IMR-90 (cell line): ENCODE measurements at regions not wholly inside any gene's neighbourhood (a gene's known extent, or its start where the extent isn't known, plus 50 kb on each side); places are given as distances from the start of the nearest gene placed in this dataset.

ENCODE experiments used
- ATAC-seq: fragments of 200-7000 bp; cut with Tn5 transposase; 2 replicates; pipeline ENCODE4 v1.9.1; 2020; ENCODE audit warnings: low read depth, mild to moderate bottlenecking, moderate library complexity
- BruUV-seq: library from RNA; stranded (reverse); fragments of 400-500 nt; replicated peaks from 2 replicates; lab custom pipeline; 2021; lab: Mats Ljungman, UMichigan
- CTCF ChIA-PET: fragments of 300-600 bp; formaldehyde crosslinking; extraction: SDS; loops from one replicate; lab custom pipeline; 2021; ENCODE audit warnings: antibody characterized with exemption; lab: Yijun Ruan, JAX
- POLR2A ChIA-PET: fragments of 300-600 bp; sonication (Branson Sonifier 250); formaldehyde crosslinking; loops from one replicate; lab custom pipeline; 2022; ENCODE audit warnings: antibody characterized with exemption; ENCODE audit not compliant: unreplicated experiment; lab: Charles Lee
- DNase-seq: peaks from one replicate; pipeline ENCODE4 v3.0.0; 2013
- H2AFZ ChIP-seq: replicated peaks from 2 replicates; pipeline ENCODE3; 2013; ENCODE audit warnings: low read length, mild to moderate bottlenecking; ENCODE audit not compliant: poor library complexity
- H2AK5ac ChIP-seq: 2 replicates; pipeline ENCODE4 v1.6.1; 2013; ENCODE audit warnings: low read depth, low read length, inconsistent platforms
- H2AK9ac ChIP-seq: replicated peaks from 2 replicates; pipeline ENCODE3; 2013; ENCODE audit warnings: mild to moderate bottlenecking, low read depth, low read length, moderate library complexity; ENCODE audit not compliant: poor library complexity
- H2BK120ac ChIP-seq: 2 replicates; pipeline ENCODE4 v1.6.1; 2013; ENCODE audit warnings: low read depth, low read length, inconsistent platforms
- H2BK15ac ChIP-seq: 3 replicates; pipeline ENCODE4 v1.6.1; 2013; ENCODE audit warnings: low read depth, low read length, inconsistent platforms
- H2BK20ac ChIP-seq: 2 replicates; pipeline ENCODE4 v1.6.1; 2013; ENCODE audit warnings: low read depth, mild to moderate bottlenecking, inconsistent platforms, low read length, moderate library complexity
- H2BK5ac ChIP-seq: 2 replicates; pipeline ENCODE4 v1.6.1; 2013; ENCODE audit warnings: mild to moderate bottlenecking, low read depth, low read length, inconsistent platforms; ENCODE audit not compliant: poor library complexity, severe bottlenecking
- H3K14ac ChIP-seq: replicated peaks from 2 replicates; pipeline ENCODE4 v1.6.1; 2013; ENCODE audit warnings: low read depth, low read length, inconsistent platforms
- H3K18ac ChIP-seq: 2 replicates; pipeline ENCODE4 v1.6.1; 2013; ENCODE audit warnings: low read depth, low read length, control low read depth
- H3K23ac ChIP-seq: 2 replicates; pipeline ENCODE4 v1.6.1; 2013; ENCODE audit warnings: low read depth, low read length, inconsistent platforms
- H3K27ac ChIP-seq: 2 replicates; pipeline ENCODE4 v1.5.1; 2013; ENCODE audit warnings: mild to moderate bottlenecking, control low read depth, low read length; ENCODE audit not compliant: insufficient read depth
- H3K27me3 ChIP-seq: 2 replicates; pipeline ENCODE4 v1.6.1; 2013; ENCODE audit warnings: low read length; ENCODE audit not compliant: control insufficient read depth, insufficient read depth
- H3K36me3 ChIP-seq: 2 replicates; pipeline ENCODE4 v1.6.1; 2013; ENCODE audit warnings: low read length, mixed read lengths; ENCODE audit not compliant: control insufficient read depth, insufficient read depth
- H3K4ac ChIP-seq: 2 replicates; pipeline ENCODE4 v1.6.1; 2013; ENCODE audit warnings: low read depth, low read length, inconsistent platforms
- H3K4me1 ChIP-seq: 2 replicates; pipeline ENCODE4 v1.6.1; 2013; ENCODE audit warnings: low read length, mixed read lengths; ENCODE audit not compliant: control insufficient read depth, insufficient read depth
- H3K4me2 ChIP-seq: 2 replicates; pipeline ENCODE4 v1.6.1; 2013; ENCODE audit warnings: low read depth, mild to moderate bottlenecking, control low read depth, low read length, moderate library complexity
- H3K4me3 ChIP-seq: 2 replicates; pipeline ENCODE4 v1.5.1; 2013; ENCODE audit warnings: low read depth, mild to moderate bottlenecking, control low read depth, low read length, moderate library complexity; ENCODE audit not compliant: insufficient read depth
- H3K56ac ChIP-seq: 2 replicates; pipeline ENCODE4 v1.6.1; 2013; ENCODE audit warnings: low read length, inconsistent platforms; ENCODE audit not compliant: insufficient read depth; ENCODE audit errors: extremely low read depth
- H3K79me1 ChIP-seq, 2 experiments: 2 replicates each; pipeline ENCODE4 v1.6.1; 2013; ENCODE audit warnings: low read length in 2 of 2, inconsistent platforms in 1 of 2, low read depth in 1 of 2
- H3K9ac ChIP-seq: 2 replicates; pipeline ENCODE4 v1.6.1; 2013; ENCODE audit warnings: low read depth, low read length, control low read depth
- H3K9me1 ChIP-seq: 2 replicates; pipeline ENCODE4 v1.6.1; 2013; ENCODE audit warnings: low read length, inconsistent platforms; ENCODE audit not compliant: insufficient read depth
- H3K9me3 ChIP-seq: 2 replicates; pipeline ENCODE4 v1.6.1; 2013; ENCODE audit warnings: low read length; ENCODE audit not compliant: control insufficient read depth, insufficient read depth
- H4K20me1 ChIP-seq: 2 replicates; pipeline ENCODE4 v1.6.1; 2013; ENCODE audit warnings: low read length, inconsistent platforms; ENCODE audit not compliant: insufficient read depth
- H4K5ac ChIP-seq: 2 replicates; pipeline ENCODE4 v1.6.1; 2013; ENCODE audit warnings: mild to moderate bottlenecking, low read depth, low read length, control low read depth
- H4K8ac ChIP-seq, 2 experiments: 2 replicates each; pipeline ENCODE4 v1.6.1; 2013; ENCODE audit warnings: low read depth in 2 of 2, low read length in 2 of 2, control low read depth in 1 of 2, inconsistent platforms in 1 of 2
- H4K91ac ChIP-seq: 2 replicates; pipeline ENCODE4 v1.6.1; 2013; ENCODE audit warnings: low read depth, low read length, inconsistent platforms; ENCODE audit not compliant: insufficient read depth
- MAFK ChIP-seq: IDR thresholded peaks from 2 replicates; pipeline ENCODE4 v1.6.1; 2012; ENCODE audit warnings: low read depth, low read length, improper control_type of control experiment
- MXI1 ChIP-seq: IDR thresholded peaks from 2 replicates; pipeline ENCODE4 v1.6.1; 2012; ENCODE audit warnings: low read depth, mild to moderate bottlenecking, low read length, moderate library complexity, borderline replicate concordance
- NFE2L2 ChIP-seq: fragments of 150-350 bp; IDR thresholded peaks from 2 replicates; pipeline ENCODE4 v1.6.1; 2016; ENCODE audit warnings: low read depth, mild to moderate bottlenecking, low read length
- WGBS, 2 experiments: methylation state at CpG; one replicate each; pipeline versions ENCODE4 v1.1.5 to v1.1.7; 2013; ENCODE audit warnings: missing lambda C conversion rate in 2 of 2; ENCODE audit not compliant: insufficient read length in 1 of 2; ENCODE audit errors: extremely low coverage in 2 of 2; 5-methylcytosine and 5-hydroxymethylcytosine counted together
- dilution Hi-C: fragments of 300-500 bp; cut with HindIII; formaldehyde crosslinking; loops from one replicate; pipeline ENCODE4 v1.14.3; 2018; ENCODE audit warnings: low sequenced_read_pairs; ENCODE audit not compliant: unreplicated experiment
- in situ Hi-C: fragments of 300-500 bp; cut with MboI; formaldehyde crosslinking; loops from 3 replicates; pipeline ENCODE4 v1.14.3; 2019; ENCODE audit warnings: low sequenced_read_pairs, inconsistent platforms, mixed read lengths
- intact Hi-C: fragments of 100-400 bp; cut with micrococcal nuclease; formaldehyde crosslinking; loops from 2 replicates; pipeline ENCODE4 v1.10.0; 2022
- TF ChIP-seq, protein P1 (sequence below): fragments of 150-350 bp; IDR thresholded peaks from 2 replicates; pipeline ENCODE4 v1.6.1; 2017; ENCODE audit warnings: mild to moderate bottlenecking, antibody characterized with exemption, low read length, low read depth
- TF ChIP-seq, protein P2 (sequence below): fragments of 150-350 bp; IDR thresholded peaks from 2 replicates; pipeline ENCODE4 v1.6.1; 2016; ENCODE audit warnings: low read depth, mild to moderate bottlenecking, low read length, moderate library complexity, borderline replicate concordance

DNA sequence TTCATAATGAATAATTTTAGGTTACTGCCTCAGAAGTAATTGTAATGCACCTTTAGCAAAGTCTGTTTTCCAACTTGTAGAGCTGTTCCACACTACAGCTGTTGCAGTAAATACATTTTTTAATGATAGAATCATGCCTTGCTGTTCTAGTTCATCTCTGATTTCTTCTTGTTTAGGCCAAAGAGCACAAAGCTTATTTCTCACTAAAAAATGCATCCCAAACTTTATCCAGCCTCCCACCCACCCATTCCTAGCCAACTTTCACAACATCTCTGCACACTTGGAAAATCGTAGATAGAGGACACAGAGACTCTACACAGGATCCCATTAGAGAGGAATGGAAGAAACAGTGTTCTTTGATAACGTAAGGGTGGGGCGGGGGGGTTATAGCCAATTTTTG lies 252.2 kb upstream of the DYNLRB2 start:
- Histone ChIP-seq H2BK120ac (no peak overlapping the region), H3K79me1 (no peaks in the 10 kb centered on the region), H4K91ac (no peak overlapping the region), H3K36me3 (no peaks in the 10 kb centered on the region), H2BK20ac (no peak overlapping the region), H2AFZ (no peak overlapping the region), H2BK5ac (no peak overlapping the region), H3K4me2 (no peak overlapping the region), H3K27ac (no peak overlapping the region), H3K27me3 (no peaks in the 10 kb centered on the region), H3K9me3 (no peaks in the 10 kb centered on the region), H3K56ac (no peak overlapping the region), H3K4me1 (peaks cover 5% of the 10 kb centered on the region; the same call in 1 of the 2 replicates), H2BK15ac (no peak overlapping the region), H3K9ac (no peak overlapping the region), H4K20me1 (no peaks in the 10 kb centered on the region), H3K9me1 (no peaks in the 10 kb centered on the region), H3K23ac (no peak overlapping the region), H3K4ac (no peak overlapping the region), H2AK5ac (no peak overlapping the region), H4K5ac (no peak overlapping the region), H4K8ac (no peak overlapping the region), H3K14ac (no peak overlapping the region), H2AK9ac (no peak overlapping the region), H3K4me3 (no peak overlapping the region), H3K18ac (no peak overlapping the region)
- ChIA-PET POLR2A (no interaction called here), CTCF (no interaction called here)
- BruUV-seq: no TSS peak
- dilution Hi-C loops: no loop called here
- DNase-seq (no peak), ATAC-seq (peak; percentile 28; the same call in 1 of the 2 replicates)
- in situ Hi-C loops: no loop called here
- intact Hi-C loops: no loop called here
- no peak for TF ChIP-seq MXI1
- no peak for TF ChIP-seq NFE2L2
- TF ChIP-seq, protein P1, sequence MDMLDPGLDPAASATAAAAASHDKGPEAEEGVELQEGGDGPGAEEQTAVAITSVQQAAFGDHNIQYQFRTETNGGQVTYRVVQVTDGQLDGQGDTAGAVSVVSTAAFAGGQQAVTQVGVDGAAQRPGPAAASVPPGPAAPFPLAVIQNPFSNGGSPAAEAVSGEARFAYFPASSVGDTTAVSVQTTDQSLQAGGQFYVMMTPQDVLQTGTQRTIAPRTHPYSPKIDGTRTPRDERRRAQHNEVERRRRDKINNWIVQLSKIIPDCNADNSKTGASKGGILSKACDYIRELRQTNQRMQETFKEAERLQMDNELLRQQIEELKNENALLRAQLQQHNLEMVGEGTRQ: no peak
- TF ChIP-seq, protein P2, sequence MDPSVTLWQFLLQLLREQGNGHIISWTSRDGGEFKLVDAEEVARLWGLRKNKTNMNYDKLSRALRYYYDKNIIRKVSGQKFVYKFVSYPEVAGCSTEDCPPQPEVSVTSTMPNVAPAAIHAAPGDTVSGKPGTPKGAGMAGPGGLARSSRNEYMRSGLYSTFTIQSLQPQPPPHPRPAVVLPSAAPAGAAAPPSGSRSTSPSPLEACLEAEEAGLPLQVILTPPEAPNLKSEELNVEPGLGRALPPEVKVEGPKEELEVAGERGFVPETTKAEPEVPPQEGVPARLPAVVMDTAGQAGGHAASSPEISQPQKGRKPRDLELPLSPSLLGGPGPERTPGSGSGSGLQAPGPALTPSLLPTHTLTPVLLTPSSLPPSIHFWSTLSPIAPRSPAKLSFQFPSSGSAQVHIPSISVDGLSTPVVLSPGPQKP: no peak
- TF ChIP-seq MAFK: no peak
- no CpG with 5 or more reads among the region's 3 CpGs for WGBS, 2 experiments
